ENCODE measurements at regions not wholly inside any gene's neighbourhood (a gene's known extent, or its start where the extent isn't known, plus 50 kb on each side); places are given as distances from the start of the nearest gene placed in this dataset.
"Not testable (repeated sequence)": the region's sequence is repeated elsewhere in the genome, so short reads cannot be mapped to it uniquely, and the experiment has no call there.

- DNase-seq (ENCODE audit: low read depth in 2 of 2), result no peak
These were observed 1919.3 kb downstream of the PCDH9 start for GRCh38 chr13:65310663-65311328.

DNA sequence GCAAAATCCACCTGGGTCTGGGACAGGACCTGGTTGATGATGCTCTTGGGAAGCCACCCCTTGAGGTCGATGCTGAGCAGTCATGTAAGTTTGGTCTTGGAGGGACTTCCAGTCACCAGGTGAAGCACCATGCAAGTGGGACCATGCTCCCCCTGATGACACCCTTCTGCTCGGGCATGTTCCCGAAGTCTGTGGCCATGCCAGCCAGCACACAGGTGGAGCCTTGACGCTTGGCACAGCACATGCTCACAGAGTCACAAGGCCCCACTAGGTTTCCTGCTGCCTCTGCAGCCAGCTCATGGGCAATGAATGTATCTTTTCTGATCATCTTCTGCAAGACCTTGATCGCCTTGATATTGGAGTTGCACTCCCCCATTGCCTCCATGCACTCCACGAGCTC lies 1920.2 kb downstream of the PCDH9 start:
- DNase-seq (ENCODE audit: low read depth in 2 of 2), result no peak

DNA sequence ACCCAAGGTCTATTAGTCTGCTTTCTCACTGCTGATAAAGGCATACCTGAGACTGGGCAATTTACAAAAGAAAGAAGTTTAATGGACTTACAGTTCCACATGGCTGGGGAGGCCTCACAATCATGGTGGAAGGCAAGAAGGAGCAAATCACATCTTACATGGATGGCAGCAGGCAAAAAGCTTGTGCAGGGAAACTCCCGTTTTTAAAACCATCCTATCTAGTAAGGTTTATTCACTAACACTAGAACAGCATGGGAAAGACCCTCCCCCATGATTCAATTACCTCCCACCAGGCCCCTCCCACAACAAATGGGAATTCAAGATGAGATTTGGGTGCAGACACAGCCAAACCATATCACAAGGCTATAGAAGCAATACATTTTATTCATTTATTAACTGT lies 1921.4 kb downstream of the PCDH9 start:
- DNase-seq (ENCODE audit: low read depth in 2 of 2), result not testable (repeated sequence)

DNA sequence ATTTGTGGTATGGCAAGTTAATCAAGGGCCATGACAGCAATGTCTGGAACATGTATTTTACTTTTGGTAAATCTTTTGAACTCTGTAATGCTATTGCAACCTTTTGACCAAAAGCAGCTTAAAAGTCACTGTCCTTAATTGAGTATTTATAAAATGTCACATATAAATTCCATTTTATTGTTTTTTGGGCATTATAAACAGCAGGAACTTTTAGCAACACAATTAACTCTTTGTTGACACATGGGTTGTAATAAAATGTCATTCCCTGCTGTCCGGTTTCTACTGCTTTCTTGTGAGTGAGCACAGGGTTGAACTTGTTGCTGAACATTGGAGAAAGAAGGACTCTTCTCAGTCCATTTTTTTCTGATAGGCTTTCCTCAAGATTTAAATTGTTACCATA lies 1923.1 kb downstream of the PCDH9 start:
- no peak for DNase-seq (ENCODE audit: low read depth in 2 of 2)

GRCh38 chr13:65302691-65303090 lies 1927.4 kb downstream of the PCDH9 start:
- no peak for DNase-seq (ENCODE audit: low read depth in 2 of 2)

DNA sequence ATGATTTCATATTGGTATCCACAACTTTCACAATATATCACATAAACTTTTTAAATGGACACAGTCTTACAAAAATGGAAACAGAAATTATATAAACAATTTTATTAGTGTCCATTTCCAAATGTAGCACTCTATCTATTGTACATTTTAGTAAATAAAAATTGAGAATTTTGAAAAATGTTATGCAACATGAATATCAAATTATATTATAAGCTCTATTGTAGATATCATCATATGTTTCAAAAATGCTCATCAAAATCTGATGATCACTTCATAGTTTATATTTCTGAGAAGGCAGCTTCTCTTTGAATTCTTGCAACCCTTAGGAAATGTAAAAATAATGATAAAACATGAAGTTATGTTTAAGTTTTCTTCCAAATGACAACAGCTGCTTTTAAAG lies 1928.6 kb downstream of the PCDH9 start:
- DNase-seq (ENCODE audit: low read depth in 2 of 2), result no peak

DNA sequence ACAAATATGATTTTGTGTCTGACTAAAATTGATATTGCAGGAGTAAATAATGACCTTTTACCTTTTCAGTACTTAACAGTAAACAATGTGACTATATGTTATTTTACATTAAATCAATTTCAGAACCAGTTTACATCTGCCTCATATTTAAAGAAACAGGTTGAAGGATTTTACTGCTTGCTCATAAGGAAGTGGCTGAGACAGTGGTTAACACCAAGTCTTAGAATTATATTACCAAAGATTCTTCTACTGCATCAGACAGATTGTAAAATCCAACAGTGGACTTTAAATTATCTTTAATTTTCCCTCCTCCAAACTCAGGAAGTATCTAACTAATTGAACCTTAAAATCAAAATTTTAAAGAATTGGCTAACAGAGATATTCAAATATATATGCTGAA lies 1929.9 kb downstream of the PCDH9 start:
- no peak for DNase-seq (ENCODE audit: low read depth in 2 of 2)

GRCh38 chr13:65293530-65294198 lies 1936.5 kb downstream of the PCDH9 start:
- no peak for DNase-seq (ENCODE audit: low read depth in 2 of 2)

DNA sequence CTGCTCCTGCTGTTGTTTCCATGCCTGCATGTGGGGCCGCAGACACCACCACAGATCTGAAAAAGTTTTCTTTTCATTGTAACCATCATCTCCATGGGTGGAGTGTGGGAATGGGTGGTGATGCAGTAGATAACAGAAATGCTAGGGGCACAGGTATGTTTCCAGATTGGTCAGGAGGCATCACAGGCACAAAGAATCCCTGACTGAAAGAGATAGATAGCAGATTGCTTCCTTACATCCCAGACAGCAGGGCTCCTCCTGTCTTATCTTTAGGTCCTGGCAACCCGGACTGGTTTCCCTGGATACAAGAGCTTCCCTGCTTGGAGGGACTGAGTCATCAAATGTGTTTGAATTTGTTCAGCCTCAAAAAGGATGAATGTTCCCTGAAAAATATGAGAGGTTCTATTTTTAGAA lies 1937.6 kb downstream of the PCDH9 start:
- DNase-seq (ENCODE audit: low read depth in 2 of 2), result no peak

DNA sequence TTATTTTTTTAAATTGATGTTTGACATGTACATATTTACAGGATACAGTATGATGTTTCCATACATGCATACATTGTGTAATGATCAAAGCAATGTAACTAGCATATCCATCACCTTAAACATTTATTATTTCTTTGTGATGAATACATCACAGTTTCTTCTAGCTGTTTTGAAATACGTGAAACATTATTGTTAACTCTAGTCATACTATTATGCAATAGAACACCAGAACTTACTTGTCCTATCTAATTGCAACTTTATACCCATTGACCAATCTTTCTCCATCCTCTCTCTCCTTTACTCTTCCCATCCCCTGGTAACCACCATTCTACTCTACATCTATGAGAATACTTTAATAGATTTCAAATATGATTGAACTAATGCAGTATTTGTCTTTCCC lies 1942.7 kb downstream of the PCDH9 start:
- no peak for DNase-seq (ENCODE audit: low read depth in 2 of 2)

DNA sequence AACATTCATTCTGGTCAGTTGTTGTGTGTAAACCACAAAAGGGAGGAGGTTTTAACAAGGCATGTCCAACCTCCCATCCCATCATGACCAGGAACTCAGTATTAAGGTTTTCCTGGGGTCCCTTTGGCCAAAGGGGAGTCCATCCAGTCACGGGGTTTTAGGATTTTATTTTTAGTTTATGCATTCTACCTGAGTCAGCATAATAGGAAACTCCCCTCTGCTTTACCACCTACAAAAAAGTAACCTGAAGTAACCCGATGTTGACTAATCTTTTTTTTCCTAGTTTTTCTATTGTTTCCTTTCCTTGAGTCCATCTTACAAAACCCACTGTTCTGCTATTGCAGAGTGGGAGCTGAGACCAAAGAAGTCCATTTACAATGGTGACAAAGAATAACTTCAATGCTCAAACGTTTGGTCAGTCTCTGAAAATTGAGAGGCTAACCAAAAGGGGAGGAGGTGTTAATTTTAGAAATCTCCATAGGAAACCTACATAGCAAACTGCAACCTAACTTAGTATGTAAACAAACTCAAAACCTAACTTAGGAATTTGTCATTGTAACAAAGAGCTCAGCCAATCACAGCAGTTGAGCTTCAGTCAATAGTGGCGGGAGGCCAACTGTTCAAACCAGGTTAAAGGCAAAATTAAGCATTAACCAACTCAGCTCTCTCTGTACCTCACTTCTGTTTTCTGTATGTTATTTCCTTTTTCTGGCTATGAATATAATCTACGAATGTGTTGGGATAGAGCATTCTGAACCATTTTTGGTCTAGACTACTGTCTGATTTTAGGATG lies 1954.1 kb downstream of the PCDH9 start:
- DNase-seq (ENCODE audit: low read depth in 2 of 2), result no peak

DNA sequence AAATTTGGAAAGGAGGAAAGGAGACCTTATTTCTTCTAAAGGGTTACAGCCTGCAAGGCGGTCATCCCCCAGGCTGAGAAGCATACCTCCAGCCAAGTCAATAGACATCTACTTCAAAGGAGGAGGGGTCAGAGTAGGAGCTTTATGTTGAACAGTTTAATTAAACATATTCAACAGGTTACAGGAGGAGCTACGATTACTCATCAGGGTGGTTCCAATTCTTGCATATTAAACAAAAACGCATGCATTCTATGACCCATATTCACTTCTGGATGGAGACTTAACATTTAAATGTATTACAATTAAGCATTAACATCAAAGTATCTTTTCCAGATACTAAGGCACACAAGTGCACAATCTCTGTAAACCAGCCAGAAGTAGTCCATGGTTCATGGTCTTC lies 1955.0 kb downstream of the PCDH9 start:
- DNase-seq (ENCODE audit: low read depth in 2 of 2), result no peak

GRCh38 chr13:65273811-65274420 lies 1956.2 kb downstream of the PCDH9 start:
- DNase-seq (ENCODE audit: low read depth in 2 of 2), result not testable (repeated sequence)

GRCh38 chr13:65268009-65268408 lies 1962.1 kb downstream of the PCDH9 start:
- DNase-seq (ENCODE audit: low read depth in 2 of 2), result no peak

GRCh38 chr13:65265988-65266387 lies 1964.1 kb downstream of the PCDH9 start:
- no peak for DNase-seq (ENCODE audit: low read depth in 2 of 2)

DNA sequence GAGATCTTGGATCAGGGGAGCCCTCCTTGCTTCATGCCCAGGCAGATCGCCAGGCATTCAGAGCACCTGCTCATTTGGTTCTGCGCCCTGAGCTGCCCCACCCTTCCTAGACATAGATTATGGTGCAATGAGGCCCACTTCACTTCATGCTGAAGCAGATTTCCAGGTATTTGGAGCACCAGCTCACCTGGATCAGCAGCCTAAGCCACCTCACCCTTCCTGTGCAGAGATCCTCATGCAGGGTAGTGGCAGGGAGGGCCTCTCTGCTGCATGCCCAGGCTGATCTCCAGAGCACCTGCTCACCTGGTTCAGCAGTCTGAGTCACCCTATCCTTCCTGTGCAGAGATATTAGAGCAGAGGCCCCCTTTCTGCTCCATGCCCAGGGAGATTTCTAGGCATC lies 1966.1 kb downstream of the PCDH9 start:
- DNase-seq (ENCODE audit: low read depth in 2 of 2), result no peak

GRCh38 chr13:65260946-65261891 lies 1968.9 kb downstream of the PCDH9 start:
- peak in 1 of 2 donors; percentile 28 for DNase-seq (ENCODE audit: low read depth in 2 of 2)

DNA sequence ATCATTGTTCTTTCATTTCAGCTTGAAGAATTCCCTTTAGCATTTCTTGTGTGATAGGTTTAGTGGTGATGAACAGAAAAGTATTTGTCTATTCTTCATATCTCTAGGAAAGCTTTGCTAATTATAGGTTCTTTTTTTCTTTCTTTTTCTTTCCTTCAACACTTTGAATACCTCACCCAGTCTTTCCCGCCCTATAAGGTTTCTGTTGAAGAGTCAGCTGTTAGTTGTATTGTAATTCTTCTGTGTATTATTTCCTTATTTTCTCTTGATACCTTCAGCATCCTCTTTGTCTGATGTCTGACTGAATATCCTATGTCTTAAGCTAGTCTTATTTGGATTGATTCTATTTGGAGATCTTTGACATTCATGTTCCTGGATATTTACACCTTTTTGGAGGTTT lies 1989.4 kb downstream of the PCDH9 start:
- DNase-seq (ENCODE audit: low read depth in 2 of 2), result no peak

GRCh38 chr13:65236841-65237418 lies 1993.2 kb downstream of the PCDH9 start:
- no peak for DNase-seq (ENCODE audit: low read depth in 2 of 2)

GRCh38 chr13:65217471-65217995 lies 2012.6 kb downstream of the PCDH9 start:
- no peak for DNase-seq (ENCODE audit: low read depth in 2 of 2)
